Astrocyte (in vitro differentiated cells and primary cell): ENCODE measurements at regions not wholly inside any gene's neighbourhood (a gene's known extent, or its start where the extent isn't known, plus 50 kb on each side); places are given as distances from the start of the nearest gene placed in this dataset.

Experiments
- DNase-seq: peaks from one replicate; pipeline ENCODE4 v3.0.0-alpha.2; 2010; ENCODE audit warnings: low read depth
- FAIRE-seq: peaks from 2 replicates; lab custom pipeline; 2011; peaks lifted over from hg19 to GRCh38; lab: Jason Lieb, UNC
- H2AFZ ChIP-seq: 2 replicates; pipeline ENCODE4 v1.6.0; 2012; ENCODE audit warnings: low read depth, low read length, inconsistent platforms
- H3K27ac ChIP-seq: 2 replicates; pipeline ENCODE4 v1.5.1; 2011; ENCODE audit warnings: low read depth, low read length, inconsistent platforms
- H3K27me3 ChIP-seq: 2 replicates; pipeline ENCODE4 v1.6.0; 2011; ENCODE audit warnings: low read length, inconsistent platforms; ENCODE audit not compliant: insufficient read depth
- H3K36me3 ChIP-seq: 2 replicates; pipeline ENCODE4 v1.5.1; 2011; ENCODE audit warnings: low read length, inconsistent platforms; ENCODE audit not compliant: insufficient read depth
- H3K4me1 ChIP-seq: 2 replicates; pipeline ENCODE4 v1.5.1; 2011; ENCODE audit warnings: low read length, inconsistent platforms; ENCODE audit not compliant: insufficient read depth
- H3K4me2 ChIP-seq: 2 replicates; pipeline ENCODE4 v1.6.0; 2012; ENCODE audit warnings: low read length, inconsistent platforms
- H3K4me3 ChIP-seq: 2 replicates; pipeline ENCODE4 v1.5.1; 2011; ENCODE audit warnings: low read depth, mild to moderate bottlenecking, low read length, inconsistent platforms; ENCODE audit not compliant: insufficient read depth
- H3K79me2 ChIP-seq: 2 replicates; pipeline ENCODE4 v1.6.0; 2012; ENCODE audit warnings: mild to moderate bottlenecking, low read length, inconsistent platforms; ENCODE audit not compliant: insufficient read depth
- H3K9ac ChIP-seq: 2 replicates; pipeline ENCODE4 v1.6.0; 2012; ENCODE audit warnings: mild to moderate bottlenecking, low read length, inconsistent platforms
- H3K9me3 ChIP-seq: 2 replicates; pipeline ENCODE4 v1.5.1; 2012; ENCODE audit warnings: low read depth, mild to moderate bottlenecking, low read length, inconsistent platforms; ENCODE audit not compliant: insufficient read depth
- H4K20me1 ChIP-seq: 2 replicates; pipeline ENCODE4 v1.6.0; 2012; ENCODE audit warnings: low read length, inconsistent platforms; ENCODE audit not compliant: insufficient read depth
- H3K27ac Mint-ChIP-seq: one replicate; pipeline ENCODE4 v1.8.0; 2021; ENCODE audit warnings: mild to moderate bottlenecking, mixed read lengths; ENCODE audit not compliant: unreplicated experiment
- H3K27me3 Mint-ChIP-seq: one replicate; pipeline ENCODE4 v1.8.0; 2021; ENCODE audit warnings: low read depth, mixed read lengths; ENCODE audit not compliant: unreplicated experiment
- H3K36me3 Mint-ChIP-seq: one replicate; pipeline ENCODE4 v1.8.0; 2021; ENCODE audit warnings: low read depth, mixed read lengths; ENCODE audit not compliant: unreplicated experiment
- H3K4me1 Mint-ChIP-seq: one replicate; pipeline ENCODE4 v1.8.0; 2021; ENCODE audit warnings: low read depth, mixed read lengths; ENCODE audit not compliant: unreplicated experiment
- H3K4me3 Mint-ChIP-seq: one replicate; pipeline ENCODE4 v1.8.0; 2021; ENCODE audit warnings: mild to moderate bottlenecking, moderate library complexity, mixed read lengths; ENCODE audit not compliant: unreplicated experiment
- H3K9me3 Mint-ChIP-seq: one replicate; pipeline ENCODE4 v1.8.0; 2021; ENCODE audit warnings: mild to moderate bottlenecking, mixed read lengths; ENCODE audit not compliant: unreplicated experiment
- CTCF ChIP-seq: IDR thresholded peaks from 2 replicates; pipeline ENCODE4 v1.5.1; 2011; ENCODE audit warnings: low read depth, mild to moderate bottlenecking, inconsistent platforms, low read length, moderate library complexity; ENCODE audit not compliant: insufficient read depth
- EZH2 ChIP-seq: IDR thresholded peaks from 2 replicates; pipeline ENCODE4 v1.6.1; 2012; ENCODE audit warnings: mild to moderate bottlenecking, low read length, inconsistent platforms; ENCODE audit not compliant: insufficient read depth

GRCh38 chr10:62742536-62743061 is 61.9 kb upstream of the ADO start:
- no peaks in the 10 kb centered on the region for H3K9me3 ChIP-seq
- H3K4me3 ChIP-seq, result no peak overlapping the region
- H3K79me2 ChIP-seq, result no peaks in the 10 kb centered on the region
- no peak overlapping the region for H3K4me2 ChIP-seq
- H3K27me3 ChIP-seq, result no peaks in the 10 kb centered on the region
- FAIRE-seq (no peak), DNase-seq (no peak)
- H3K4me1 ChIP-seq, result no peaks in the 10 kb centered on the region
- peaks cover 1% of the 10 kb centered on the region for H3K9me3 Mint-ChIP-seq
- no peak overlapping the region for H3K27ac ChIP-seq
- H3K27me3 Mint-ChIP-seq, result no peaks in the 10 kb centered on the region
- H3K4me3 Mint-ChIP-seq, result no peak overlapping the region
- TF ChIP-seq EZH2 (no peak), CTCF (no peak)
- H2AFZ ChIP-seq, result no peak overlapping the region
- H4K20me1 ChIP-seq, result no peaks in the 10 kb centered on the region
- H3K27ac Mint-ChIP-seq, result no peak overlapping the region
- H3K36me3 ChIP-seq, result no peaks in the 10 kb centered on the region
- no peaks in the 10 kb centered on the region for H3K36me3 Mint-ChIP-seq
- peaks cover 7% of the 10 kb centered on the region for H3K4me1 Mint-ChIP-seq
- H3K9ac ChIP-seq, result no peak overlapping the region

- FAIRE-seq (no peak), DNase-seq (peak; percentile 42)
- Histone ChIP-seq H3K27ac (no peak overlapping the region), H3K79me2 (no peaks in the 10 kb centered on the region), H3K9me3 (no peaks in the 10 kb centered on the region), H3K4me1 (no peaks in the 10 kb centered on the region), H3K9ac (no peak overlapping the region), H4K20me1 (no peaks in the 10 kb centered on the region), H3K36me3 (no peaks in the 10 kb centered on the region), H3K4me2 (no peak overlapping the region), H3K27me3 (no peaks in the 10 kb centered on the region), H3K4me3 (no peak overlapping the region), H2AFZ (no peak overlapping the region)
- Mint-ChIP-seq H3K4me1 (peaks cover 4% of the 10 kb centered on the region), H3K36me3 (no peaks in the 10 kb centered on the region), H3K4me3 (no peak overlapping the region), H3K9me3 (peaks cover 1% of the 10 kb centered on the region), H3K27me3 (peaks cover 2% of the 10 kb centered on the region), H3K27ac (no peak overlapping the region)
- no peak for TF ChIP-seq CTCF
- TF ChIP-seq EZH2, result no peak
Observed at GRCh38 chr10:62744136-62744535, 60.4 kb upstream of the ADO start.

GRCh38 chr10:62745581-62745980 is 58.9 kb upstream of the ADO start:
- peaks cover 1% of the 10 kb centered on the region for H3K9me3 Mint-ChIP-seq
- Histone ChIP-seq H3K4me1 (no peaks in the 10 kb centered on the region), H3K4me3 (no peak overlapping the region), H2AFZ (no peak overlapping the region), H3K9ac (no peak overlapping the region), H4K20me1 (no peaks in the 10 kb centered on the region), H3K36me3 (no peaks in the 10 kb centered on the region), H3K4me2 (no peak overlapping the region), H3K79me2 (no peaks in the 10 kb centered on the region), H3K27me3 (no peaks in the 10 kb centered on the region), H3K9me3 (no peaks in the 10 kb centered on the region), H3K27ac (no peak overlapping the region)
- no peaks in the 10 kb centered on the region for H3K36me3 Mint-ChIP-seq
- no peak for DNase-seq
- H3K4me3 Mint-ChIP-seq, result no peak overlapping the region
- H3K4me1 Mint-ChIP-seq, result peaks cover 2% of the 10 kb centered on the region
- peaks cover 2% of the 10 kb centered on the region for H3K27me3 Mint-ChIP-seq
- H3K27ac Mint-ChIP-seq, result no peak overlapping the region
- TF ChIP-seq CTCF (no peak), EZH2 (no peak)
- no peak for FAIRE-seq
